GM21423 (cell line): ENCODE measurements at regions not wholly inside any gene's neighbourhood (a gene's known extent, or its start where the extent isn't known, plus 50 kb on each side); places are given as distances from the start of the nearest gene placed in this dataset.
"Not testable (repeated sequence)": the region's sequence is repeated elsewhere in the genome, so short reads cannot be mapped to it uniquely, and the experiment has no call there.

Source experiments
- ATAC-seq: cut with Tn5 transposase; IDR thresholded peaks from one replicate; pipeline ENCODE4 v1.9.1; 2021; ENCODE audit warnings: mild to moderate bottlenecking, moderate library complexity; ENCODE audit not compliant: unreplicated experiment

- no peak for ATAC-seq
Measured at GRCh38 chr14:55891692-55892091, 226.5 kb upstream of the PELI2 start.

GRCh38 chr14:55892906-55893305, 225.3 kb upstream of the PELI2 start:
- ATAC-seq, result no peak

- ATAC-seq, result no peak
Measured at GRCh38 chr14:55893705-55894104, 224.5 kb upstream of the PELI2 start.

GRCh38 chr14:55897031-55897430, 221.2 kb upstream of the PELI2 start:
- ATAC-seq, result no peak

GRCh38 chr14:55898938-55899337, 219.3 kb upstream of the PELI2 start:
- ATAC-seq, result no peak

GRCh38 chr14:55899531-55899930, 218.7 kb upstream of the PELI2 start:
- no peak for ATAC-seq

- ATAC-seq, result no peak
Measured at GRCh38 chr14:55900749-55901148, 217.5 kb upstream of the PELI2 start.

GRCh38 chr14:55901291-55901690, 216.9 kb upstream of the PELI2 start:
- no peak for ATAC-seq

- ATAC-seq, result no peak
Measured at GRCh38 chr14:55902241-55902640, 216.0 kb upstream of the PELI2 start.

GRCh38 chr14:55904086-55904485, 214.1 kb upstream of the PELI2 start:
- no peak for ATAC-seq

- no peak for ATAC-seq
Measured at GRCh38 chr14:55908106-55908505, 210.1 kb upstream of the PELI2 start.

- no peak for ATAC-seq
Measured at GRCh38 chr14:55909879-55910278, 208.3 kb upstream of the PELI2 start.

- no peak for ATAC-seq
Measured at GRCh38 chr14:55910601-55911243, 207.5 kb upstream of the PELI2 start.

GRCh38 chr14:55911776-55912175, 206.4 kb upstream of the PELI2 start:
- no peak for ATAC-seq

- ATAC-seq, result no peak
Measured at GRCh38 chr14:55912344-55912743, 205.9 kb upstream of the PELI2 start.

GRCh38 chr14:55913324-55914025, 204.7 kb upstream of the PELI2 start:
- no peak for ATAC-seq

- no peak for ATAC-seq
Measured at GRCh38 chr14:55914771-55915170, 203.4 kb upstream of the PELI2 start.

GRCh38 chr14:55915456-55915855, 202.8 kb upstream of the PELI2 start:
- no peak for ATAC-seq

GRCh38 chr14:55919800-55920199, 198.4 kb upstream of the PELI2 start:
- not testable (repeated sequence) for ATAC-seq

- ATAC-seq, result no peak
Measured at GRCh38 chr14:55921511-55921910, 196.7 kb upstream of the PELI2 start.

- ATAC-seq, result no peak
Measured at GRCh38 chr14:55926007-55926406, 192.2 kb upstream of the PELI2 start.

- no peak for ATAC-seq
Measured at GRCh38 chr14:55927028-55927427, 191.2 kb upstream of the PELI2 start.

GRCh38 chr14:55928276-55928675, 189.9 kb upstream of the PELI2 start:
- ATAC-seq, result no peak
